Neural cell (in vitro differentiated cells): ENCODE measurements at regions not wholly inside any gene's neighbourhood (a gene's known extent, or its start where the extent isn't known, plus 50 kb on each side); places are given as distances from the start of the nearest gene placed in this dataset.

Source experiments
- EP300 ChIP-seq: fragments of 450-650 bp; conservative IDR thresholded peaks from 2 replicates; pipeline ENCODE4 v1.6.1; 2014; ENCODE audit warnings: antibody characterized with exemption, mild to moderate bottlenecking, moderate library complexity; ENCODE audit not compliant: poor library complexity, severe bottlenecking
- EZH2 ChIP-seq: fragments of 200-600, 300-800 bp; shearing (Covaris generic), sonication (generic); IDR thresholded peaks from 2 replicates; pipeline ENCODE4 v1.6.1; 2014; ENCODE audit warnings: antibody characterized with exemption, low read length, borderline replicate concordance, mild to moderate bottlenecking; ENCODE audit not compliant: insufficient read depth, poor library complexity, severe bottlenecking
- POLR2AphosphoS5 ChIP-seq: IDR thresholded peaks from 2 replicates; pipeline ENCODE4 v1.6.1; 2012
- RAD21 ChIP-seq: fragments of 450-650 bp; conservative IDR thresholded peaks from 2 replicates; pipeline ENCODE4 v1.6.1; 2014; ENCODE audit warnings: antibody characterized with exemption, mild to moderate bottlenecking, moderate library complexity
- REST ChIP-seq: IDR thresholded peaks from 2 replicates; pipeline ENCODE4 v1.6.1; 2012; ENCODE audit warnings: borderline replicate concordance
- SMC3 ChIP-seq: fragments of 450-650 bp; conservative IDR thresholded peaks from 2 replicates; pipeline ENCODE4 v1.6.1; 2014; ENCODE audit warnings: antibody characterized with exemption, mild to moderate bottlenecking, moderate library complexity; ENCODE audit not compliant: poor library complexity
- TAF1 ChIP-seq: IDR thresholded peaks from 2 replicates; pipeline ENCODE4 v1.6.1; 2012; ENCODE audit warnings: low read depth
- TF ChIP-seq, protein P1 (sequence below): fragments of 450-650 bp; IDR thresholded peaks from 2 replicates; pipeline ENCODE4 v1.5.1; 2014; ENCODE audit warnings: antibody characterized with exemption, mild to moderate bottlenecking, moderate library complexity; ENCODE audit not compliant: poor library complexity, severe bottlenecking

DNA sequence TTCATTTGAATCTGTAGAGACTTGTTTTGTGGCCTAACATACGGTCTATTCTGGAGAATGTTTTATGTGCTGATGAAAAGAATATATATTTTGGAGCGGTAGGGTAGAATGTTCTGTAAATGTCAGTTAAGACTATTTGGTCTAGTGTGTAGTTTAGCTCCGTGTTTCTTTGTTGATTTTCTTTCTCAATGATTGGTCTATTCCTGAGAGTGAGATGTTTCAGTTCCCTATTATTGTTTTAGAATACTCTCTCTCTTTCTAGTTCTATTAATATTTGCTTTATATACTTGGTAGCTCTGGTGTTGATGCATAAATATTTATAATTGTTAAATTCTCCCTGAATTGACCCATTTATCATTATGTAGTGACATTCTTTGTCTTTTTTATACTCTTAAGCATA is 236.5 kb downstream of the GLUD2 start:
- TF ChIP-seq, protein P1, sequence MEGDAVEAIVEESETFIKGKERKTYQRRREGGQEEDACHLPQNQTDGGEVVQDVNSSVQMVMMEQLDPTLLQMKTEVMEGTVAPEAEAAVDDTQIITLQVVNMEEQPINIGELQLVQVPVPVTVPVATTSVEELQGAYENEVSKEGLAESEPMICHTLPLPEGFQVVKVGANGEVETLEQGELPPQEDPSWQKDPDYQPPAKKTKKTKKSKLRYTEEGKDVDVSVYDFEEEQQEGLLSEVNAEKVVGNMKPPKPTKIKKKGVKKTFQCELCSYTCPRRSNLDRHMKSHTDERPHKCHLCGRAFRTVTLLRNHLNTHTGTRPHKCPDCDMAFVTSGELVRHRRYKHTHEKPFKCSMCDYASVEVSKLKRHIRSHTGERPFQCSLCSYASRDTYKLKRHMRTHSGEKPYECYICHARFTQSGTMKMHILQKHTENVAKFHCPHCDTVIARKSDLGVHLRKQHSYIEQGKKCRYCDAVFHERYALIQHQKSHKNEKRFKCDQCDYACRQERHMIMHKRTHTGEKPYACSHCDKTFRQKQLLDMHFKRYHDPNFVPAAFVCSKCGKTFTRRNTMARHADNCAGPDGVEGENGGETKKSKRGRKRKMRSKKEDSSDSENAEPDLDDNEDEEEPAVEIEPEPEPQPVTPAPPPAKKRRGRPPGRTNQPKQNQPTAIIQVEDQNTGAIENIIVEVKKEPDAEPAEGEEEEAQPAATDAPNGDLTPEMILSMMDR, result no peak
- TF ChIP-seq POLR2AphosphoS5 (no peak), EZH2 (no peak), EP300 (no peak), TAF1 (no peak), REST (no peak), SMC3 (no peak), RAD21 (no peak)
